ENCODE measurements at regions not wholly inside any gene's neighbourhood (a gene's known extent, or its start where the extent isn't known, plus 50 kb on each side); places are given as distances from the start of the nearest gene placed in this dataset.

DNA sequence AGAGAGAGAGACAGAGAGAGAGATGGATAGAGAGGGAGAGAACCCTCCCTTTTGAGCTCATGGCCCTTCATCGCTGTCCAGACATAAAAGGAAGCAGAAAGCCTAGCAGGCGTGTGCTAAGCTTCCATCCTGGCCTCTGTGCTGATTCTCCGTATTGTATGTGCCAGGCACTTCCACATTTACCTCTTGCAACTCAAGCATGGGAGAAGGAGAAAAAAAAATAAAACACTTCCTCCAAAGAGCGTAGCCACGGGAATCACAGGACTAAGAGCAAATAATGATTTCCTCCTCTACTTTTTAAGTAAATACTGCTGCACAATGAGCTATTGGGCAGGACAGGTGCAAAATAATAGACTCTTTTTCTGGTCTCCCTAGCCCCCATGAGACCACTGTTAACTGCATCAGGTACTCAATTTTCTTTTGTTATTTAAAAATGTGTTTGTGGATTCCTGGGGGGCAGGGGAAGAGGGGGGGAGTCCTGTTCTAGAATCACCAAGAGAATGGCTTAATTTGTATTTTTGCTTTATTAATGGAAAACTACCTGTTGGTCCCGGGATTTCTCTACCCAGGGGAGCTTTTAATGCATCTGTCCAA, 154.3 kb downstream of the NXPE2 start:
- H3K4me2 ChIP-seq (ENCODE audit: low read depth, low read length, poor library complexity, severe bottlenecking), result no peak overlapping the region
- no peak overlapping the region for H3K4me3 ChIP-seq (ENCODE audit: insufficient read depth, low read length, poor library complexity, severe bottlenecking)
- no peak overlapping the region for H3K27ac ChIP-seq (ENCODE audit: low read depth, low read length)
- H2AFZ ChIP-seq (ENCODE audit: low read depth, low read length, severe bottlenecking), result no peak overlapping the region
- no peaks in the 10 kb centered on the region for H3F3A ChIP-seq (ENCODE audit: insufficient read depth)
- H3K27me3 ChIP-seq (ENCODE audit: low read length), result no peaks in the 10 kb centered on the region
- H3K36me3 ChIP-seq (ENCODE audit: low read length), result no peaks in the 10 kb centered on the region
- H3K9me2 ChIP-seq (replicated peaks; ENCODE audit: insufficient read depth, low read length), result no peaks in the 10 kb centered on the region
- H3K9ac ChIP-seq (ENCODE audit: low read length), result no peak overlapping the region
- no peaks in the 10 kb centered on the region for H3K9me3 ChIP-seq (ENCODE audit: insufficient read depth, low read length)
- H4K20me1 ChIP-seq (ENCODE audit: low read depth, low read length), result no peaks in the 10 kb centered on the region
- TF ChIP-seq EZH2phosphoT487 (conservative IDR thresholded peaks at IDR 0.05; ENCODE audit: low read length), result no peak
- TF ChIP-seq, protein P1, sequence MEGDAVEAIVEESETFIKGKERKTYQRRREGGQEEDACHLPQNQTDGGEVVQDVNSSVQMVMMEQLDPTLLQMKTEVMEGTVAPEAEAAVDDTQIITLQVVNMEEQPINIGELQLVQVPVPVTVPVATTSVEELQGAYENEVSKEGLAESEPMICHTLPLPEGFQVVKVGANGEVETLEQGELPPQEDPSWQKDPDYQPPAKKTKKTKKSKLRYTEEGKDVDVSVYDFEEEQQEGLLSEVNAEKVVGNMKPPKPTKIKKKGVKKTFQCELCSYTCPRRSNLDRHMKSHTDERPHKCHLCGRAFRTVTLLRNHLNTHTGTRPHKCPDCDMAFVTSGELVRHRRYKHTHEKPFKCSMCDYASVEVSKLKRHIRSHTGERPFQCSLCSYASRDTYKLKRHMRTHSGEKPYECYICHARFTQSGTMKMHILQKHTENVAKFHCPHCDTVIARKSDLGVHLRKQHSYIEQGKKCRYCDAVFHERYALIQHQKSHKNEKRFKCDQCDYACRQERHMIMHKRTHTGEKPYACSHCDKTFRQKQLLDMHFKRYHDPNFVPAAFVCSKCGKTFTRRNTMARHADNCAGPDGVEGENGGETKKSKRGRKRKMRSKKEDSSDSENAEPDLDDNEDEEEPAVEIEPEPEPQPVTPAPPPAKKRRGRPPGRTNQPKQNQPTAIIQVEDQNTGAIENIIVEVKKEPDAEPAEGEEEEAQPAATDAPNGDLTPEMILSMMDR (IDR thresholded peaks at IDR 0.05; ENCODE audit: insufficient read depth, low read length, poor library complexity, severe bottlenecking), result no peak
- no peaks in the 10 kb centered on the region for H3K79me2 ChIP-seq (ENCODE audit: insufficient read depth, low read length)

DNA sequence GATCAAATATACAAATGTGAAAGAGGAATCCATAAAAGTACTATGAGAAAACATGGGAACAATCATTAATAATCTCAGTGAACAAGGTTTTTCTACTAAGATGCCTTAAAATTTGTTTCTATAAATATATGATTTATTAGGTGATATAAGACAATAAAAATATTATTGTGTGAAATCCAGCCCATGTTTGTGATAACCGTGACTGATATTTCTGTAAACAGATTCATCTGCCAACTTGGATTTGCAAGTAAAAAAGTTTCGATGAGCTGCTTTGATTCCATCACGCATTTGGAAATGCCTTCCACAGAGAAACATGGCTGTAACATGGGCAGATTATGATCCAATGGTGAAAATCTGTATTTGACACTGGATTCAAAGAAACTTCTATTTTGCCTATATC, 157.8 kb downstream of the NXPE2 start:
- Histone ChIP-seq H3F3A (ENCODE audit: insufficient read depth) (no peaks in the 10 kb centered on the region), H4K20me1 (ENCODE audit: low read depth, low read length) (no peaks in the 10 kb centered on the region), H2AFZ (ENCODE audit: low read depth, low read length, severe bottlenecking) (no peak overlapping the region), H3K4me3 (ENCODE audit: insufficient read depth, low read length, poor library complexity, severe bottlenecking) (no peak overlapping the region), H3K9me2 (replicated peaks; ENCODE audit: insufficient read depth, low read length) (no peaks in the 10 kb centered on the region), H3K4me2 (ENCODE audit: low read depth, low read length, poor library complexity, severe bottlenecking) (no peak overlapping the region), H3K27me3 (ENCODE audit: low read length) (no peaks in the 10 kb centered on the region), H3K79me2 (ENCODE audit: insufficient read depth, low read length) (no peaks in the 10 kb centered on the region), H3K9me3 (ENCODE audit: insufficient read depth, low read length) (no peaks in the 10 kb centered on the region), H3K9ac (ENCODE audit: low read length) (no peak overlapping the region), H3K27ac (ENCODE audit: low read depth, low read length) (no peak overlapping the region), H3K36me3 (ENCODE audit: low read length) (no peaks in the 10 kb centered on the region)
- no peak for TF ChIP-seq EZH2phosphoT487 (conservative IDR thresholded peaks at IDR 0.05; ENCODE audit: low read length)
- TF ChIP-seq, protein P1 (IDR thresholded peaks at IDR 0.05; ENCODE audit: insufficient read depth, low read length, poor library complexity, severe bottlenecking), result no peak

DNA sequence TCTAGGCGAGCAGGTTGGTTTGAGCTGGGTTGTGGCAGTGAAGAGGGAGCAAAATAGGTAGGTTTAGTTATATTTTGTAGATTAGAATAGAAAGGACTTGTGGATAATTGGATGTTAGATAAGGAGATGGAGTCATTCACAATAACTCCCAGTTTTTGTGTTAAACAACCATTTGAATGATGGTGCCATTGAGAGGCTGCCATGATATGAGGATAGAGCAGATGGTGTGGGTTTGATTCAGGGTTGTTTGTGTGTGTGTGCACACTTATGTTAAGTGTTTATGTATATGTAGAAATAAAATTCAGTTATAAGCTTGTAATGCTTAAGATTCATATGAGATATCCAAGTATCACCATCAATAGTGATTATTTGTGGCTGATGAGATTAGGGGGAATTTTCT, 166.6 kb downstream of the NXPE2 start:
- TF ChIP-seq, protein P1 (IDR thresholded peaks at IDR 0.05; ENCODE audit: insufficient read depth, low read length, poor library complexity, severe bottlenecking), result no peak
- no peak for TF ChIP-seq EZH2phosphoT487 (conservative IDR thresholded peaks at IDR 0.05; ENCODE audit: low read length)

More for the DNA sequence above, 166.6 kb downstream of the NXPE2 start:
- Histone ChIP-seq H3K27me3 (ENCODE audit: low read length) (no peaks in the 10 kb centered on the region), H3K4me3 (ENCODE audit: insufficient read depth, low read length, poor library complexity, severe bottlenecking) (no peak overlapping the region), H2AFZ (ENCODE audit: low read depth, low read length, severe bottlenecking) (no peak overlapping the region), H3K79me2 (ENCODE audit: insufficient read depth, low read length) (no peaks in the 10 kb centered on the region), H3K9ac (ENCODE audit: low read length) (no peak overlapping the region), H4K20me1 (ENCODE audit: low read depth, low read length) (no peaks in the 10 kb centered on the region), H3K9me3 (ENCODE audit: insufficient read depth, low read length) (no peaks in the 10 kb centered on the region), H3K27ac (ENCODE audit: low read depth, low read length) (no peak overlapping the region), H3K36me3 (ENCODE audit: low read length) (no peaks in the 10 kb centered on the region), H3K4me2 (ENCODE audit: low read depth, low read length, poor library complexity, severe bottlenecking) (no peak overlapping the region), H3F3A (ENCODE audit: insufficient read depth) (no peaks in the 10 kb centered on the region), H3K9me2 (replicated peaks; ENCODE audit: insufficient read depth, low read length) (no peaks in the 10 kb centered on the region)

All from SU-DHL-6 (cell line).